NT2/D1 (cell line): ENCODE measurements at regions not wholly inside any gene's neighbourhood (a gene's known extent, or its start where the extent isn't known, plus 50 kb on each side); places are given as distances from the start of the nearest gene placed in this dataset.

Experiments
- YY1 ChIP-seq: IDR thresholded peaks from 2 replicates; pipeline ENCODE4 v1.6.1; 2011; ENCODE audit not compliant: insufficient read length, insufficient read depth
- ZNF274 ChIP-seq: IDR thresholded peaks from 2 replicates; pipeline ENCODE4 v1.6.1; 2011; ENCODE audit warnings: mild to moderate bottlenecking, low read depth, low read length

GRCh38 chr5:68028131-68028727 is 187.3 kb upstream of the PIK3R1 start:
- TF ChIP-seq ZNF274, result no peak
- TF ChIP-seq YY1, result no peak
